ENCODE measurements at regions not wholly inside any gene's neighbourhood (a gene's known extent, or its start where the extent isn't known, plus 50 kb on each side); places are given as distances from the start of the nearest gene placed in this dataset.
"Not testable (repeated sequence)": the region's sequence is repeated elsewhere in the genome, so short reads cannot be mapped to it uniquely, and the experiment has no call there.

GRCh38 chr4:43607400-43607799 lies 714.9 kb downstream of the GRXCR1 start:
- H3K27ac ChIP-seq, result no peak overlapping the region

GRCh38 chr4:43607827-43608461 lies 715.4 kb downstream of the GRXCR1 start:
- H3K27ac ChIP-seq, result no peak overlapping the region

More at GRCh38 chr4:43607400-43607799, 714.9 kb downstream of the GRXCR1 start:
- TF ChIP-seq, protein P1, sequence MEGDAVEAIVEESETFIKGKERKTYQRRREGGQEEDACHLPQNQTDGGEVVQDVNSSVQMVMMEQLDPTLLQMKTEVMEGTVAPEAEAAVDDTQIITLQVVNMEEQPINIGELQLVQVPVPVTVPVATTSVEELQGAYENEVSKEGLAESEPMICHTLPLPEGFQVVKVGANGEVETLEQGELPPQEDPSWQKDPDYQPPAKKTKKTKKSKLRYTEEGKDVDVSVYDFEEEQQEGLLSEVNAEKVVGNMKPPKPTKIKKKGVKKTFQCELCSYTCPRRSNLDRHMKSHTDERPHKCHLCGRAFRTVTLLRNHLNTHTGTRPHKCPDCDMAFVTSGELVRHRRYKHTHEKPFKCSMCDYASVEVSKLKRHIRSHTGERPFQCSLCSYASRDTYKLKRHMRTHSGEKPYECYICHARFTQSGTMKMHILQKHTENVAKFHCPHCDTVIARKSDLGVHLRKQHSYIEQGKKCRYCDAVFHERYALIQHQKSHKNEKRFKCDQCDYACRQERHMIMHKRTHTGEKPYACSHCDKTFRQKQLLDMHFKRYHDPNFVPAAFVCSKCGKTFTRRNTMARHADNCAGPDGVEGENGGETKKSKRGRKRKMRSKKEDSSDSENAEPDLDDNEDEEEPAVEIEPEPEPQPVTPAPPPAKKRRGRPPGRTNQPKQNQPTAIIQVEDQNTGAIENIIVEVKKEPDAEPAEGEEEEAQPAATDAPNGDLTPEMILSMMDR (conservative IDR thresholded peaks at IDR 0.05), result no peak
- no peak for TF ChIP-seq ZFX (IDR thresholded peaks at IDR 0.05)

DNA sequence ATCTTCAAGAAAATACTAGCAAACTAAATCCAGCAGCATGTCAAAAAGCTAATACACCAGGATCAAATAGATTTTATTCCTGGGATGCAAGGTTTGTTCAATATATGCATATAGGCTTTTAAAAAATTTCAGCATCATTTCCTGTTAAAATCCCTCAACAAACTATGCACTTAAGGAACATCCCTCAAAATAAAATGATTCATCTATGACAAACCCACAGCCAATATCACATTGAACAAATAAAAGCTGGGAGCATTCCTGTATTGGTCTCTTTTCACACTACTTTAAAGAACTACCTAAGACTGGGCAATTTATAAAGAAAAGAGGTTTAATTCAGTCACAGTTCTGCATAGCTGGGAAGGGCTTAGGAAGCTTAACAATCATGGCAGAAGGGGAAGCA lies 726.7 kb downstream of the GRXCR1 start:
- no peak overlapping the region for H3K27ac ChIP-seq
- no peak for TF ChIP-seq ZFX (IDR thresholded peaks at IDR 0.05)
- TF ChIP-seq, protein P1 (conservative IDR thresholded peaks at IDR 0.05), result no peak

More at GRCh38 chr4:43607827-43608461, 715.4 kb downstream of the GRXCR1 start:
- no peak for TF ChIP-seq ZFX (IDR thresholded peaks at IDR 0.05)
- TF ChIP-seq, protein P1 (conservative IDR thresholded peaks at IDR 0.05), result no peak

GRCh38 chr4:43637893-43638292 lies 745.4 kb downstream of the GRXCR1 start:
- H3K27ac ChIP-seq, result not testable (repeated sequence)

DNA sequence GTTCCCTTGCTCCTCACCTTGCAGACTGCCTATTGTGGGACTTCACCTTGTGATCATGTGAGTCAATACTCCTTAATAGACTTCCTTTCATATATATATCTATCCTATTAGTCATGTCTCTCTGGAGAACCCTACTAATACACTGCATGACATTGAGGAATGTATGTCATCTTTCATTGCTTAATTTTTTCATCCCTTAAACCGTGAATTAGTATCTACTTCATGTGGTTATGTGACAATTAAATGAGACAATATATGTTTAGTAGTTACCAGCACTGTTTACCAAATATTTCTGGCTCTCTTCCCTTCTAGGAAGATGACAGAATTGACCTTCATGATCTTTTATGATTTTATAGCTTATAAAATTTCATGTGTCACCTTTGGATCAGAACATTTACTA lies 759.5 kb downstream of the GRXCR1 start:
- H3K27ac ChIP-seq, result no peak overlapping the region
- TF ChIP-seq ZFX (IDR thresholded peaks at IDR 0.05), result no peak
- TF ChIP-seq, protein P1 (conservative IDR thresholded peaks at IDR 0.05), result no peak

DNA sequence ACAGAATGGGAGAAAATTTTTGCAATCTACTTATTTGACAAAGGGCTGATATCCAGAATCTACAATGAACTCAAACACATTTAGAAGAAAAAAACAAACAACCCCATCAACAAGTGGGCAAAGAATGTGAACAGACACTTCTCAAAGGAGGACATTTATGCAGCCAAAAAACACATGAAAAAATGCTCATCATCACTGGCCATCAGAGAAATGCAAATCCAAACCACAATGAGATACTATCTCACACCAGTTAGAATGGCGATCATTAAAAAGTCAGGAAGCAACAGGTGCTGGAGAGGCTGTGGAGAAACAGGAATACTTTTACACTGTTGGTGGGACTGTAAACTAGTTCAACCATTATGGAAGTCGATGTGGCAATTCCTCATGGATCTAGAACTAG lies 767.0 kb downstream of the GRXCR1 start:
- H3K27ac ChIP-seq, result not testable (repeated sequence)

DNA sequence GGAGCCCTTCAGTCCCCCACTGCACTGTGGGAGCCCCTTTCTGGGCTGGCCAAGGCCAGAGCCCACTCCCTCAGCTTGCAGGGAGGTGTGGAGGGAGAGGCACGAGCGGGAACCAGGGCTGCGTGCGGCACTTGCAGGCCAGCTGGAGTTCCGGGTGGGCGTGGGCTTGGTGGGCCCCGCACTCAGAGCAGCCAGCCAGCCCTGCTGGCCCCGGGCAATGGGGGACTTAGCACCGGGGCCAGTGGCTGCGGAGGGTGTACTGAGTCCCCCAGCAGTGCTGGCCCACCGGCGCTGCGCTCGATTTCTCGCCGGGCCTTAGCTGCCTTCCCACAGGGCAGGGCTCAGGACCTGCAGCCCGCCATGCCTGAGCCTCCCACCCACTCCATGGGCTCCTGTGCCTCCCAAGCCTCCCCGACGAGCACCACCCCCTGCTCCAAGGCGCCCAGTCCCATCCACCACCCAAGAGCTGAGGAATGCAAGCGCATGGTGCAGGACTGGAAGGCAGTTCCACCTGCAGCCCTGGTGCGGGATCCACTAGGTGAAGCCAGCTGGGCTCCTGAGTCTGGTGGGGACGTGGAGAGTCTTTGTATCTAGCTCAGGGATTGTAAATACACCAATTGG lies 776.2 kb downstream of the KCTD8 start:
- H3K27ac ChIP-seq, result not testable (repeated sequence)

GRCh38 chr4:43680421-43680820 lies 768.2 kb downstream of the KCTD8 start:
- H3K27ac ChIP-seq, result no peak overlapping the region
- no peak for TF ChIP-seq ZFX (IDR thresholded peaks at IDR 0.05)
- TF ChIP-seq, protein P1 (conservative IDR thresholded peaks at IDR 0.05), result no peak

GRCh38 chr4:43682551-43682950 lies 766.1 kb downstream of the KCTD8 start:
- TF ChIP-seq ZFX (IDR thresholded peaks at IDR 0.05), result no peak
- TF ChIP-seq, protein P1 (conservative IDR thresholded peaks at IDR 0.05), result no peak

More at GRCh38 chr4:43682551-43682950, 766.1 kb downstream of the KCTD8 start:
- H3K27ac ChIP-seq, result no peak overlapping the region
